ENCODE measurements at regions not wholly inside any gene's neighbourhood (a gene's known extent, or its start where the extent isn't known, plus 50 kb on each side); places are given as distances from the start of the nearest gene placed in this dataset.

- no peaks in the 10 kb centered on the region for H3K36me3 ChIP-seq (replicated peaks; ENCODE audit: insufficient read depth, low read length)
- no peak overlapping the region for H3K4me2 ChIP-seq (ENCODE audit: low read depth, low read length)
- no peaks in the 10 kb centered on the region for H3K9me3 ChIP-seq (replicated peaks; ENCODE audit: insufficient read depth, low read length)
- H3K4me3 ChIP-seq (ENCODE audit: low read length), result no peak overlapping the region
- H2AFZ ChIP-seq (ENCODE audit: low read length), result no peak overlapping the region
- TF ChIP-seq EZH2 (optimal IDR thresholded peaks at IDR 0.05; ENCODE audit: low read depth, low read length) (no peak), EZH2phosphoT487 (IDR thresholded peaks at IDR 0.05; ENCODE audit: low read length) (no peak)
- TF ChIP-seq, protein P1, sequence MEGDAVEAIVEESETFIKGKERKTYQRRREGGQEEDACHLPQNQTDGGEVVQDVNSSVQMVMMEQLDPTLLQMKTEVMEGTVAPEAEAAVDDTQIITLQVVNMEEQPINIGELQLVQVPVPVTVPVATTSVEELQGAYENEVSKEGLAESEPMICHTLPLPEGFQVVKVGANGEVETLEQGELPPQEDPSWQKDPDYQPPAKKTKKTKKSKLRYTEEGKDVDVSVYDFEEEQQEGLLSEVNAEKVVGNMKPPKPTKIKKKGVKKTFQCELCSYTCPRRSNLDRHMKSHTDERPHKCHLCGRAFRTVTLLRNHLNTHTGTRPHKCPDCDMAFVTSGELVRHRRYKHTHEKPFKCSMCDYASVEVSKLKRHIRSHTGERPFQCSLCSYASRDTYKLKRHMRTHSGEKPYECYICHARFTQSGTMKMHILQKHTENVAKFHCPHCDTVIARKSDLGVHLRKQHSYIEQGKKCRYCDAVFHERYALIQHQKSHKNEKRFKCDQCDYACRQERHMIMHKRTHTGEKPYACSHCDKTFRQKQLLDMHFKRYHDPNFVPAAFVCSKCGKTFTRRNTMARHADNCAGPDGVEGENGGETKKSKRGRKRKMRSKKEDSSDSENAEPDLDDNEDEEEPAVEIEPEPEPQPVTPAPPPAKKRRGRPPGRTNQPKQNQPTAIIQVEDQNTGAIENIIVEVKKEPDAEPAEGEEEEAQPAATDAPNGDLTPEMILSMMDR (IDR thresholded peaks at IDR 0.05; ENCODE audit: low read length), result no peak
- H3F3A ChIP-seq (ENCODE audit: insufficient read depth, low read length), result no peaks in the 10 kb centered on the region
- no peaks in the 10 kb centered on the region for H3K9me2 ChIP-seq (replicated peaks; ENCODE audit: insufficient read depth, low read length)
- H3K9ac ChIP-seq (ENCODE audit: low read length), result no peak overlapping the region
- DNase-seq, result no peak
- H3K79me2 ChIP-seq (ENCODE audit: low read length), result no peaks in the 10 kb centered on the region
- no peaks in the 10 kb centered on the region for H4K20me1 ChIP-seq (ENCODE audit: insufficient read depth, low read length)
- H3K4me1 ChIP-seq (ENCODE audit: low read length), result no peaks in the 10 kb centered on the region
- H3K27ac ChIP-seq (ENCODE audit: low read length), result no peak overlapping the region
- H3K27me3 ChIP-seq (replicated peaks; ENCODE audit: insufficient read depth, low read length), result no peaks in the 10 kb centered on the region
These were observed 484.1 kb downstream of the TRIML1 start for GRCh38 chr4:188623314-188623854.

DNA sequence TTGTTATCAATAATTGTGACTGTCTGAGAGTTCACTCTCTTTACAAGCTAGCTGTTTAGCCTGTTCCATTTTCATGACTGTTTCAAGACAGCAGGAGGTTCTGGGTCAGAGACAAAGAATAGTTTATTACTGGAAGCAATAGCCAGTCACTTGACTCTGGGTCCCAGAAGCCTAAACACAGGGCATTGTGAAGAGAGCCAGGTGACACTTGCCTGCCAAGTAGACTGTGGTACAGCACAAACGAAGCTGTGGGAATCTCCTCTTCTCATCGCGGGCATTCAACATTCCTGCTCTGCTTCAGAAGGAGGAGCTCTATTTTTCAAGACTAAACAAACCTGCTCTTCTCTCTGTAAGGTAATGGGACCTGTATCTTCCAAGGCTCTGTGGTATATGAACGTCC is 485.1 kb downstream of the TRIML1 start:
- H4K20me1 ChIP-seq (ENCODE audit: insufficient read depth, low read length), result no peaks in the 10 kb centered on the region
- H3K27ac ChIP-seq (ENCODE audit: low read length), result no peak overlapping the region
- no peak overlapping the region for H3K9ac ChIP-seq (ENCODE audit: low read length)
- H3K79me2 ChIP-seq (ENCODE audit: low read length), result no peaks in the 10 kb centered on the region
- H3K36me3 ChIP-seq (replicated peaks; ENCODE audit: insufficient read depth, low read length), result no peaks in the 10 kb centered on the region
- H3K4me1 ChIP-seq (ENCODE audit: low read length), result no peaks in the 10 kb centered on the region
- H3K9me2 ChIP-seq (replicated peaks; ENCODE audit: insufficient read depth, low read length), result no peaks in the 10 kb centered on the region
- no peaks in the 10 kb centered on the region for H3F3A ChIP-seq (ENCODE audit: insufficient read depth, low read length)
- H3K4me3 ChIP-seq (ENCODE audit: low read length), result no peak overlapping the region
- no peak overlapping the region for H3K4me2 ChIP-seq (ENCODE audit: low read depth, low read length)
- DNase-seq, result no peak
- TF ChIP-seq EZH2 (optimal IDR thresholded peaks at IDR 0.05; ENCODE audit: low read depth, low read length) (no peak), EZH2phosphoT487 (IDR thresholded peaks at IDR 0.05; ENCODE audit: low read length) (no peak)
- TF ChIP-seq, protein P1 (IDR thresholded peaks at IDR 0.05; ENCODE audit: low read length), result no peak
- no peak overlapping the region for H2AFZ ChIP-seq (ENCODE audit: low read length)
- H3K9me3 ChIP-seq (replicated peaks; ENCODE audit: insufficient read depth, low read length), result no peaks in the 10 kb centered on the region
- no peaks in the 10 kb centered on the region for H3K27me3 ChIP-seq (replicated peaks; ENCODE audit: insufficient read depth, low read length)

GRCh38 chr4:188627892-188628291 is 488.7 kb downstream of the TRIML1 start:
- Histone ChIP-seq H3K27me3 (replicated peaks; ENCODE audit: insufficient read depth, low read length) (peaks cover 5% of the 10 kb centered on the region; the same call in 1 of the 2 replicates), H3K4me3 (ENCODE audit: low read length) (no peak overlapping the region), H3K4me1 (ENCODE audit: low read length) (no peaks in the 10 kb centered on the region), H3K36me3 (replicated peaks; ENCODE audit: insufficient read depth, low read length) (no peaks in the 10 kb centered on the region), H3K9me2 (replicated peaks; ENCODE audit: insufficient read depth, low read length) (no peaks in the 10 kb centered on the region), H3F3A (ENCODE audit: insufficient read depth, low read length) (no peaks in the 10 kb centered on the region), H3K27ac (ENCODE audit: low read length) (no peak overlapping the region), H4K20me1 (ENCODE audit: insufficient read depth, low read length) (no peaks in the 10 kb centered on the region), H3K9ac (ENCODE audit: low read length) (no peak overlapping the region), H3K4me2 (ENCODE audit: low read depth, low read length) (no peak overlapping the region), H3K9me3 (replicated peaks; ENCODE audit: insufficient read depth, low read length) (no peaks in the 10 kb centered on the region), H2AFZ (ENCODE audit: low read length) (no peak overlapping the region), H3K79me2 (ENCODE audit: low read length) (no peaks in the 10 kb centered on the region)
- no peak for DNase-seq
- TF ChIP-seq, protein P1 (IDR thresholded peaks at IDR 0.05; ENCODE audit: low read length), result no peak
- TF ChIP-seq EZH2phosphoT487 (IDR thresholded peaks at IDR 0.05; ENCODE audit: low read length) (no peak), EZH2 (optimal IDR thresholded peaks at IDR 0.05; ENCODE audit: low read depth, low read length) (no peak)
